H1 (cell line): ENCODE measurements at regions not wholly inside any gene's neighbourhood (a gene's known extent, or its start where the extent isn't known, plus 50 kb on each side); places are given as distances from the start of the nearest gene placed in this dataset.

Experiments
- CTCF ChIA-PET: fragments of 300-600 bp; sonication (Branson Sonifier 250); formaldehyde crosslinking; loops from one replicate; lab custom pipeline; 2021; ENCODE audit not compliant: partially characterized antibody; lab: Charles Lee
- POLR2A ChIA-PET: fragments of 300-600 bp; sonication (Branson Sonifier 250); formaldehyde crosslinking; loops from one replicate; lab custom pipeline; 2021; ENCODE audit warnings: inconsistent platforms; ENCODE audit not compliant: partially characterized antibody; lab: Charles Lee
- DNase-seq, 2 experiments: peaks; one replicate each; pipeline versions ENCODE4 v3.0.0 to v3.0.0-alpha.2; 2010 to 2022; ENCODE audit warnings: low spot score in 2 of 2, low read depth in 1 of 2, mixed read lengths in 1 of 2
- FAIRE-seq: peaks from 2 replicates; lab custom pipeline; 2011; peaks lifted over from hg19 to GRCh38; lab: Jason Lieb, UNC
- H2AFZ ChIP-seq: 2 replicates; pipeline ENCODE4 v1.8.1; 2012; ENCODE audit warnings: low read length, inconsistent platforms
- H2AK5ac ChIP-seq: 2 replicates; pipeline ENCODE4 v1.6.1; 2013; ENCODE audit warnings: low read depth, low read length
- H2BK120ac ChIP-seq: replicated peaks from 2 replicates; pipeline ENCODE3; 2013; ENCODE audit warnings: low read depth, low read length, inconsistent platforms
- H2BK12ac ChIP-seq: 2 replicates; pipeline ENCODE4 v1.6.1; 2013; ENCODE audit warnings: low read depth, low read length
- H2BK15ac ChIP-seq: 2 replicates; pipeline ENCODE4 v1.6.1; 2013; ENCODE audit warnings: low read length
- H2BK20ac ChIP-seq: 2 replicates; pipeline ENCODE4 v1.6.1; 2013; ENCODE audit warnings: low read length
- H2BK5ac ChIP-seq: 2 replicates; pipeline ENCODE4 v1.6.1; 2013; ENCODE audit warnings: low read depth, low read length
- H3K14ac ChIP-seq: 2 replicates; pipeline ENCODE4 v1.6.1; 2013; ENCODE audit warnings: inconsistent platforms; ENCODE audit not compliant: insufficient read length
- H3K18ac ChIP-seq: 2 replicates; pipeline ENCODE4 v1.6.1; 2013; ENCODE audit warnings: low read length; ENCODE audit errors: extremely low read depth
- H3K23ac ChIP-seq: 2 replicates; pipeline ENCODE4 v1.6.1; 2013; ENCODE audit warnings: inconsistent platforms; ENCODE audit not compliant: insufficient read length
- H3K23me2 ChIP-seq: 2 replicates; pipeline ENCODE4 v1.6.1; 2013; ENCODE audit warnings: low read depth, low read length
- H3K27ac ChIP-seq: 2 replicates; pipeline ENCODE4 v1.6.1; 2011; ENCODE audit warnings: low read depth, low read length, inconsistent platforms
- H3K27me3 ChIP-seq, 4 experiments: replicated peaks in 1 of 4; 1 replicate in 1 of 4; 2 replicates in 3 of 4; pipeline versions ENCODE4 v1.6.1 to v1.8.1; 2011 to 2013; ENCODE audit warnings: low read length in 3 of 4, mild to moderate bottlenecking in 3 of 4, inconsistent platforms in 2 of 4, mixed read lengths in 2 of 4, moderate library complexity in 1 of 4; ENCODE audit not compliant: control insufficient read depth in 3 of 4, insufficient read depth in 3 of 4; ENCODE audit errors: extremely low read depth in 1 of 4
- H3K36me3 ChIP-seq, 4 experiments: 2 replicates each; pipeline versions ENCODE4 v1.6.1 to v1.8.1; 2011 to 2013; ENCODE audit warnings: mild to moderate bottlenecking in 4 of 4, low read length in 3 of 4, moderate library complexity in 2 of 4, control low read depth in 1 of 4, inconsistent platforms in 1 of 4; ENCODE audit not compliant: insufficient read depth in 4 of 4, control insufficient read depth in 2 of 4
- H3K4ac ChIP-seq: replicated peaks from 2 replicates; pipeline ENCODE3; 2013; ENCODE audit warnings: low read length, low read depth, mixed read lengths, inconsistent platforms; ENCODE audit not compliant: insufficient read length
- H3K4me1 ChIP-seq, 4 experiments: replicated peaks in 1 of 4; 1 replicate in 1 of 4; 2 replicates in 3 of 4; pipeline versions ENCODE4 v1.6.1 to v1.8.1; 2011 to 2013; ENCODE audit warnings: low read length in 3 of 4, inconsistent platforms in 2 of 4, mixed read lengths in 1 of 4; ENCODE audit not compliant: insufficient read depth in 4 of 4, control insufficient read depth in 3 of 4
- H3K4me2 ChIP-seq, 2 experiments: 2 replicates each; pipeline versions ENCODE4 v1.6.1 to v1.8.1; 2011 to 2013; ENCODE audit warnings: low read depth in 2 of 2, low read length in 2 of 2, control low read depth in 1 of 2, inconsistent platforms in 1 of 2, mild to moderate bottlenecking in 1 of 2; ENCODE audit not compliant: insufficient read depth in 1 of 2
- H3K4me3 ChIP-seq, 4 experiments: fragments of 200-600, 300-600 bp in 1 of 4; sonication (generic), shearing (Covaris generic), sonication (Bioruptor Twin) in 1 of 4; 2 replicates each; pipeline versions ENCODE4 v1.5.1 to v1.8.1; 2011 to 2016; ENCODE audit warnings: low read length in 4 of 4, low read depth in 3 of 4, control low read depth in 2 of 4, inconsistent platforms in 2 of 4, mild to moderate bottlenecking in 2 of 4, mixed read lengths in 1 of 4, moderate library complexity in 1 of 4; ENCODE audit not compliant: insufficient read depth in 2 of 4; ENCODE audit errors: extremely low read depth in 1 of 4
- H3K56ac ChIP-seq: replicated peaks from 2 replicates; pipeline ENCODE3; 2013; ENCODE audit warnings: low read depth, mild to moderate bottlenecking, mixed read lengths, low read length, inconsistent platforms; ENCODE audit not compliant: insufficient read length
- H3K79me1 ChIP-seq: 2 replicates; pipeline ENCODE4 v1.6.1; 2013; ENCODE audit warnings: low read depth, low read length, control low read depth
- H3K79me2 ChIP-seq, 2 experiments: 2 replicates each; pipeline versions ENCODE4 v1.6.1 to v1.8.1; 2012 to 2013; ENCODE audit warnings: low read length in 2 of 2, mild to moderate bottlenecking in 2 of 2, inconsistent platforms in 1 of 2; ENCODE audit not compliant: insufficient read depth in 2 of 2, control insufficient read depth in 1 of 2
- H3K9ac ChIP-seq, 4 experiments: replicated peaks in 1 of 4; 1 replicate in 1 of 4; 2 replicates in 3 of 4; pipeline versions ENCODE4 v1.6.1 to v1.8.1; 2011 to 2013; ENCODE audit warnings: low read depth in 3 of 4, low read length in 3 of 4, control low read depth in 2 of 4, mild to moderate bottlenecking in 2 of 4, moderate library complexity in 2 of 4, inconsistent platforms in 1 of 4; ENCODE audit errors: extremely low read depth in 1 of 4
- H3K9me3 ChIP-seq, 2 experiments: 2 replicates each; pipeline versions ENCODE4 v1.6.1 to v1.8.1; 2012 to 2013; ENCODE audit warnings: mild to moderate bottlenecking in 2 of 2, moderate library complexity in 2 of 2, control low read depth in 1 of 2, inconsistent platforms in 1 of 2, low read depth in 1 of 2, low read length in 1 of 2, mixed read lengths in 1 of 2; ENCODE audit not compliant: insufficient read depth in 2 of 2
- H4K20me1 ChIP-seq, 2 experiments: replicated peaks in 1 of 2; 2 replicates each; pipeline versions ENCODE3 to v1.8.1; 2011 to 2013; ENCODE audit warnings: inconsistent platforms in 2 of 2, low read length in 2 of 2, mild to moderate bottlenecking in 1 of 2; ENCODE audit not compliant: insufficient read depth in 2 of 2, control insufficient read depth in 1 of 2
- H4K5ac ChIP-seq: 2 replicates; pipeline ENCODE4 v1.6.1; 2013; ENCODE audit warnings: low read length, low read depth, mixed read lengths, inconsistent platforms; ENCODE audit not compliant: insufficient read length
- H4K8ac ChIP-seq: 2 replicates; pipeline ENCODE4 v1.8.0; 2013; ENCODE audit warnings: mild to moderate bottlenecking, moderate library complexity, low read length, inconsistent platforms; ENCODE audit not compliant: insufficient read depth; ENCODE audit errors: extremely low read depth
- H4K91ac ChIP-seq: replicated peaks from 2 replicates; pipeline ENCODE3; 2013; ENCODE audit warnings: low read length, mixed read lengths, inconsistent platforms; ENCODE audit not compliant: insufficient read length
- ASH2L ChIP-seq: fragments of 200-600, 300-600 bp; sonication (generic); IDR thresholded peaks from one replicate; pipeline ENCODE4 v1.7.1; 2017; ENCODE audit warnings: low read length
- CBX5 ChIP-seq: fragments of 300-800, 300-1000 bp; sonication (generic); IDR thresholded peaks from 2 replicates; pipeline ENCODE4 v1.7.1; 2016; ENCODE audit warnings: antibody characterized with exemption, low read length, low read depth
- EGR1 ChIP-seq: IDR thresholded peaks from 2 replicates; pipeline ENCODE4 v1.6.1; 2011; ENCODE audit warnings: low read depth, low read length, borderline replicate concordance
- JUN ChIP-seq: IDR thresholded peaks from 2 replicates; pipeline ENCODE4 v1.6.1; 2011; ENCODE audit warnings: low read depth, mild to moderate bottlenecking, improper control_type of control experiment, low read length
- JUND ChIP-seq: IDR thresholded peaks from 2 replicates; pipeline ENCODE4 v1.6.1; 2011; ENCODE audit warnings: mild to moderate bottlenecking, improper control_type of control experiment, low read length
- MAFK ChIP-seq: IDR thresholded peaks from 2 replicates; pipeline ENCODE4 v1.6.1; 2012; ENCODE audit warnings: low read depth, mild to moderate bottlenecking, improper control_type of control experiment, low read length
- PHF8 ChIP-seq: fragments of 200-600 bp; sonication (generic); conservative IDR thresholded peaks from 2 replicates; pipeline ENCODE4 v1.7.1; 2012; ENCODE audit warnings: low read depth, mild to moderate bottlenecking, inconsistent platforms, low read length, moderate library complexity
- POLR2A ChIP-seq, 2 experiments: IDR thresholded peaks; 1 replicate in 1 of 2; 2 replicates in 1 of 2; pipeline ENCODE4 v1.6.1; 2011; ENCODE audit warnings: low read depth in 2 of 2, low read length in 2 of 2, mild to moderate bottlenecking in 2 of 2; ENCODE audit errors: control extremely low read depth in 1 of 2
- SAP30 ChIP-seq: fragments of 300-600 bp; sonication (generic); IDR thresholded peaks from 2 replicates; pipeline ENCODE4 v1.7.1; 2012; ENCODE audit warnings: low read length, moderate library complexity, mild to moderate bottlenecking, inconsistent platforms; ENCODE audit not compliant: insufficient read depth, insufficient replicate concordance
- SIX5 ChIP-seq: IDR thresholded peaks from 2 replicates; pipeline ENCODE4 v1.6.1; 2011; ENCODE audit warnings: mild to moderate bottlenecking, low read depth, low read length
- SUZ12 ChIP-seq: fragments of 200-600 bp; sonication (generic); IDR thresholded peaks from 2 replicates; pipeline ENCODE4 v1.6.1; 2012; ENCODE audit warnings: mild to moderate bottlenecking, inconsistent platforms, low read length, moderate library complexity, mixed read lengths
- WGBS, 2 experiments: shearing (Covaris generic) in 1 of 2; methylation state at CpG; one replicate each; pipeline versions ENCODE4 v1.1.6 to v1.1.7; 2013 to 2015; ENCODE audit warnings: low lambda C conversion rate in 2 of 2, mixed read lengths in 2 of 2, inconsistent platforms in 1 of 2, low coverage in 1 of 2, missing lambda C conversion rate in 1 of 2; ENCODE audit not compliant: insufficient replicate concordance in 2 of 2, insufficient coverage in 1 of 2, insufficient read length in 1 of 2; ENCODE audit errors: extremely low coverage in 1 of 2, missing lambda C conversion rate in 1 of 2; 5-methylcytosine and 5-hydroxymethylcytosine counted together
- TF ChIP-seq, protein P1 (sequence below): IDR thresholded peaks from 2 replicates; pipeline ENCODE4 v1.6.1; 2012; ENCODE audit warnings: low read length, inconsistent platforms
- TF ChIP-seq, protein P2 (sequence below): IDR thresholded peaks from 2 replicates; pipeline ENCODE4 v1.6.1; 2011; ENCODE audit warnings: low read length, improper control_type of control experiment

DNA sequence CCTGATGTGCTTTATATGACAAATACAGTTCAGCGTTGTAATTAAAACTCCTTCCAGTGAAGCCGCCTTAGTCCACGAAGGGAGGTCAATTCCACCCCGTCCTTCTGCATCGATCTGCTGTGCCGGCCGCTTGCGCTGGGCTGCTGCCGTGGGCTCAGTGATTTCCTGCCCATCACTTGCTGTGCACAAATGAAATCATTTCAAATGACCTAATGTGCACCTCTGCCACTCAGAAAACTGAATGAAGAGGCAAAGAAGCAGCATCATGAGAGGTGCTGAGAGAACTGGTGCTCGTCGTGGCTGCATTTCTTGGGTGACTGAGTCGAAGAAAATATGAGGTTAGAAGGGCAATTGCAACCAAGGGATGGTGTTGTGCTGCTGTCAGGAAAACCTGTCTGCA is 144.3 kb upstream of the SYT6 start:
- no peak overlapping the region for H2AFZ ChIP-seq
- POLR2A ChIA-PET: no interaction called here
- CTCF ChIA-PET: interaction anchor here (1.9 kb wide), 1 partner anchor 15 kb away, joined by 8 read pairs; no protein-coding TSS in a partner anchor
- TF ChIP-seq, protein P1, sequence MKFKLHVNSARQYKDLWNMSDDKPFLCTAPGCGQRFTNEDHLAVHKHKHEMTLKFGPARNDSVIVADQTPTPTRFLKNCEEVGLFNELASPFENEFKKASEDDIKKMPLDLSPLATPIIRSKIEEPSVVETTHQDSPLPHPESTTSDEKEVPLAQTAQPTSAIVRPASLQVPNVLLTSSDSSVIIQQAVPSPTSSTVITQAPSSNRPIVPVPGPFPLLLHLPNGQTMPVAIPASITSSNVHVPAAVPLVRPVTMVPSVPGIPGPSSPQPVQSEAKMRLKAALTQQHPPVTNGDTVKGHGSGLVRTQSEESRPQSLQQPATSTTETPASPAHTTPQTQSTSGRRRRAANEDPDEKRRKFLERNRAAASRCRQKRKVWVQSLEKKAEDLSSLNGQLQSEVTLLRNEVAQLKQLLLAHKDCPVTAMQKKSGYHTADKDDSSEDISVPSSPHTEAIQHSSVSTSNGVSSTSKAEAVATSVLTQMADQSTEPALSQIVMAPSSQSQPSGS: no peak
- TF ChIP-seq POLR2A (IDR thresholded peaks at IDR 0.05; ENCODE audit: control extremely low read depth in 1 of 2, low read depth in 2 of 2, low read length in 2 of 2) (no peak), CBX5 (no peak), SAP30 (no peak), SIX5 (no peak), EGR1 (no peak), JUND (no peak), PHF8 (no peak), MAFK (no peak), JUN (no peak), SUZ12 (no peak), ASH2L (no peak)
- TF ChIP-seq, protein P2, sequence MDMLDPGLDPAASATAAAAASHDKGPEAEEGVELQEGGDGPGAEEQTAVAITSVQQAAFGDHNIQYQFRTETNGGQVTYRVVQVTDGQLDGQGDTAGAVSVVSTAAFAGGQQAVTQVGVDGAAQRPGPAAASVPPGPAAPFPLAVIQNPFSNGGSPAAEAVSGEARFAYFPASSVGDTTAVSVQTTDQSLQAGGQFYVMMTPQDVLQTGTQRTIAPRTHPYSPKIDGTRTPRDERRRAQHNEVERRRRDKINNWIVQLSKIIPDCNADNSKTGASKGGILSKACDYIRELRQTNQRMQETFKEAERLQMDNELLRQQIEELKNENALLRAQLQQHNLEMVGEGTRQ: no peak

More for the DNA sequence above, 144.3 kb upstream of the SYT6 start:
- Histone ChIP-seq H2BK12ac (no peak overlapping the region), H2BK20ac (no peak overlapping the region), H4K8ac (no peak overlapping the region), H3K4ac (no peak overlapping the region), H3K23ac (no peak overlapping the region), H3K18ac (no peak overlapping the region), H3K4me1 (peaks cover 0 to 2% (median 0%) of the 10 kb centered on the region in 4 experiments; a peak in 1 of 7 replicates), H3K27ac (no peak overlapping the region), H2BK120ac (no peak overlapping the region), H3K4me3 (no peak overlapping the region), H3K79me1 (no peaks in the 10 kb centered on the region), H3K27me3 (peaks cover 0 to 2% (median 0%) of the 10 kb centered on the region in 4 experiments; a peak in 2 of 7 replicates), H4K20me1 (no peaks in the 10 kb centered on the region), H3K36me3 (no peaks in the 10 kb centered on the region), H3K56ac (no peak overlapping the region), H3K14ac (no peak overlapping the region), H4K5ac (no peak overlapping the region), H3K9ac (no peak overlapping the region), H2BK5ac (no peak overlapping the region), H2AK5ac (no peak overlapping the region), H3K4me2 (no peak overlapping the region), H4K91ac (no peak overlapping the region), H2BK15ac (no peak overlapping the region), H3K79me2 (no peaks in the 10 kb centered on the region), H3K9me3 (0 out of 4 replicates have a peak, but pooled peaks cover 0 to 3% of the 10 kb centered on the region in 2 experiments), H3K23me2 (no peaks in the 10 kb centered on the region)
- FAIRE-seq (no peak), DNase-seq (no peak)
- 92% methylated on average over 12 of the region's 12 CpGs; no CpG with 5 or more reads in 1 of the 2 experiments for WGBS, 2 experiments
